ENCODE measurements at regions not wholly inside any gene's neighbourhood (a gene's known extent, or its start where the extent isn't known, plus 50 kb on each side); places are given as distances from the start of the nearest gene placed in this dataset.

DNA sequence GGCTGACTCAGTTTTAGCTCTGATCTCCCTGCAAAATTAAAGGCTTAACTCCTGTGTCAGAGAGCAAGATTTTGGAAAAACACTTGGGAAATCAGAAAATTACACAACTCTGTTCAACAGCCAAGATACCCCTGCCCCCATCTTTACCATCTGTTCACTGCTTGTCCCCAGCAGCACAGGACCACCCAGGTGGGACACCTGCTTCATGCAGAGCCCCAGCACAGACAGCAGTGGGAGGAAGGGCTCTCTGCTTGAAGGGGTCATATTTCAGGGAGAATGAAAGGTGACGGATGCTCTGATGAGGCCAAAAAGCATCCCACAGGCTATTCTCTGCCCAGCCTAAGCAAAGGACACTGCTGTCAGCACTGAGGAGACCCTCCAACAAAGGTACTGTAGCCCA, 584.6 kb upstream of the KLHL29 start:
- H4K20me1 ChIP-seq (ENCODE audit: insufficient read depth), result no peaks in the 10 kb centered on the region
- H3K4me2 ChIP-seq (ENCODE audit: low read length), result no peak overlapping the region
- no peak overlapping the region for H3K27ac ChIP-seq (ENCODE audit: low read depth, low read length)
- no TSS peak for BruUV-seq (replicated peaks)
- ChIA-PET POLR2A (no interaction called here), CTCF (no interaction called here), RAD21 (ENCODE audit: low non-redundant PET in 1 of 2, low total read pairs in 2 of 2, uncharacterized antibody in 2 of 2, unreplicated experiment in 2 of 2) (no interaction called here)
- H3K4me3 ChIP-seq (replicated peaks in 1 of 2; ENCODE audit: low read depth in 1 of 2, low read length in 2 of 2), result no peak overlapping the region
- no peaks in the 10 kb centered on the region for H3K27me3 ChIP-seq (ENCODE audit: insufficient read depth, low read length)
- no peak overlapping the region for H2AFZ ChIP-seq (ENCODE audit: low read depth, low read length, poor library complexity, severe bottlenecking)
- no peaks in the 10 kb centered on the region for H3K4me1 ChIP-seq (ENCODE audit: control insufficient read depth in 1 of 2, insufficient read depth in 2 of 2, low read length in 2 of 2)
- no peak for ATAC-seq
- no peak for DNase-seq (ENCODE audit: low read depth, low spot score)
- H3K9ac ChIP-seq (ENCODE audit: low read length), result no peak overlapping the region
- no peak for TF ChIP-seq SRF (IDR thresholded peaks at IDR 0.05; ENCODE audit: low read depth)
- no peak for TF ChIP-seq YY1 (IDR thresholded peaks at IDR 0.05; ENCODE audit: extremely low read depth, insufficient replicate concordance, low read depth, low read length)
- TF ChIP-seq JUND (IDR thresholded peaks at IDR 0.05), result no peak
- TF ChIP-seq SIN3A (IDR thresholded peaks at IDR 0.05; ENCODE audit: low read depth), result no peak
- no peak for TF ChIP-seq POLR2A (IDR thresholded peaks at IDR 0.05; ENCODE audit: borderline replicate concordance, extremely low read depth, insufficient read depth, insufficient read length)
- no peak for TF ChIP-seq POLR2AphosphoS5 (IDR thresholded peaks at IDR 0.05; ENCODE audit: low read depth, low read length)
- TF ChIP-seq, protein P1, sequence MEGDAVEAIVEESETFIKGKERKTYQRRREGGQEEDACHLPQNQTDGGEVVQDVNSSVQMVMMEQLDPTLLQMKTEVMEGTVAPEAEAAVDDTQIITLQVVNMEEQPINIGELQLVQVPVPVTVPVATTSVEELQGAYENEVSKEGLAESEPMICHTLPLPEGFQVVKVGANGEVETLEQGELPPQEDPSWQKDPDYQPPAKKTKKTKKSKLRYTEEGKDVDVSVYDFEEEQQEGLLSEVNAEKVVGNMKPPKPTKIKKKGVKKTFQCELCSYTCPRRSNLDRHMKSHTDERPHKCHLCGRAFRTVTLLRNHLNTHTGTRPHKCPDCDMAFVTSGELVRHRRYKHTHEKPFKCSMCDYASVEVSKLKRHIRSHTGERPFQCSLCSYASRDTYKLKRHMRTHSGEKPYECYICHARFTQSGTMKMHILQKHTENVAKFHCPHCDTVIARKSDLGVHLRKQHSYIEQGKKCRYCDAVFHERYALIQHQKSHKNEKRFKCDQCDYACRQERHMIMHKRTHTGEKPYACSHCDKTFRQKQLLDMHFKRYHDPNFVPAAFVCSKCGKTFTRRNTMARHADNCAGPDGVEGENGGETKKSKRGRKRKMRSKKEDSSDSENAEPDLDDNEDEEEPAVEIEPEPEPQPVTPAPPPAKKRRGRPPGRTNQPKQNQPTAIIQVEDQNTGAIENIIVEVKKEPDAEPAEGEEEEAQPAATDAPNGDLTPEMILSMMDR (IDR thresholded peaks at IDR 0.05 in 2 of 3, conservative IDR thresholded peaks at IDR 0.05 in 1 of 3; ENCODE audit: borderline replicate concordance in 1 of 3, insufficient read depth in 1 of 3, low read depth in 2 of 3, low read length in 2 of 3), result no peak
- no peak for TF ChIP-seq ELF1 (IDR thresholded peaks at IDR 0.05; ENCODE audit: borderline replicate concordance, low read depth)
- no peak for TF ChIP-seq SP1 (IDR thresholded peaks at IDR 0.05; ENCODE audit: low read depth)
- TF ChIP-seq CBX3 (IDR thresholded peaks at IDR 0.05; ENCODE audit: low read depth), result no peak
- no peak for TF ChIP-seq CEBPB (IDR thresholded peaks at IDR 0.05; ENCODE audit: low read depth)
- TF ChIP-seq ZFX (IDR thresholded peaks at IDR 0.05), result no peak
- no peak for TF ChIP-seq EZH2phosphoT487 (IDR thresholded peaks at IDR 0.05; ENCODE audit: borderline replicate concordance)
- H3K79me2 ChIP-seq (ENCODE audit: insufficient read depth, low read length), result no peaks in the 10 kb centered on the region
- H3K9me2 ChIP-seq (ENCODE audit: insufficient read depth), result no peaks in the 10 kb centered on the region
- no peaks in the 10 kb centered on the region for H3K36me3 ChIP-seq (ENCODE audit: control insufficient read depth in 1 of 2, insufficient read depth in 2 of 2, low read length in 2 of 2)
- intact Hi-C loops (cut with micrococcal nuclease), result no loop called here
- peaks cover 0 to 4% of the 10 kb centered on the region in 2 experiments; a peak in 2 of 4 replicates for H3K9me3 ChIP-seq (ENCODE audit: control insufficient read depth in 1 of 2, insufficient read depth in 1 of 2, low read depth in 1 of 2, low read length in 2 of 2)
